HG02623 (cell line): ENCODE measurements at regions not wholly inside any gene's neighbourhood (a gene's known extent, or its start where the extent isn't known, plus 50 kb on each side); places are given as distances from the start of the nearest gene placed in this dataset.

Experiments used
- ATAC-seq: cut with Tn5 transposase; IDR thresholded peaks from one replicate; pipeline ENCODE4 v1.9.1; 2021; ENCODE audit warnings: moderate library complexity; ENCODE audit not compliant: unreplicated experiment

GRCh38 chr14:29446971-29447370 lies 480.7 kb downstream of the PRKD1 start:
- no peak for ATAC-seq

GRCh38 chr14:29451941-29452340 lies 475.7 kb downstream of the PRKD1 start:
- no peak for ATAC-seq

- ATAC-seq: no peak
These were observed 474.6 kb downstream of the PRKD1 start for GRCh38 chr14:29453045-29453444.

GRCh38 chr14:29454026-29454693 lies 473.5 kb downstream of the PRKD1 start:
- no peak for ATAC-seq

GRCh38 chr14:29458547-29458946 lies 469.1 kb downstream of the PRKD1 start:
- no peak for ATAC-seq

- ATAC-seq: no peak
These were observed 468.1 kb downstream of the PRKD1 start for GRCh38 chr14:29459531-29459930.

GRCh38 chr14:29459969-29460560 lies 467.6 kb downstream of the PRKD1 start:
- no peak for ATAC-seq

GRCh38 chr14:29461101-29461500 lies 466.5 kb downstream of the PRKD1 start:
- no peak for ATAC-seq

- no peak for ATAC-seq
These were observed 466.1 kb downstream of the PRKD1 start for GRCh38 chr14:29461506-29461905.

- no peak for ATAC-seq
These were observed 465.3 kb downstream of the PRKD1 start for GRCh38 chr14:29462321-29462720.

GRCh38 chr14:29462772-29463171 lies 464.9 kb downstream of the PRKD1 start:
- no peak for ATAC-seq

GRCh38 chr14:29463727-29464395 lies 463.8 kb downstream of the PRKD1 start:
- ATAC-seq: no peak

- ATAC-seq: no peak
These were observed 462.6 kb downstream of the PRKD1 start for GRCh38 chr14:29465095-29465494.

GRCh38 chr14:29475641-29476040 lies 452.0 kb downstream of the PRKD1 start:
- ATAC-seq: no peak

- no peak for ATAC-seq
These were observed 441.5 kb downstream of the PRKD1 start for GRCh38 chr14:29486132-29486531.

GRCh38 chr14:29489911-29490425 lies 437.7 kb downstream of the PRKD1 start:
- no peak for ATAC-seq

GRCh38 chr14:29493849-29494248 lies 433.8 kb downstream of the PRKD1 start:
- ATAC-seq: no peak

GRCh38 chr14:29494312-29494711 lies 433.3 kb downstream of the PRKD1 start:
- no peak for ATAC-seq

GRCh38 chr14:29503903-29504302 lies 423.7 kb downstream of the PRKD1 start:
- no peak for ATAC-seq

- ATAC-seq: no peak
These were observed 409.3 kb downstream of the PRKD1 start for GRCh38 chr14:29518335-29518734.

GRCh38 chr14:29521526-29522137 lies 406.0 kb downstream of the PRKD1 start:
- ATAC-seq: no peak
